HCT116 (cell line): ENCODE measurements at regions not wholly inside any gene's neighbourhood (a gene's known extent, or its start where the extent isn't known, plus 50 kb on each side); places are given as distances from the start of the nearest gene placed in this dataset.

Experiments
- ATAC-seq: fragments of 200-7000 bp; cut with Tn5 transposase; 2 replicates; pipeline ENCODE4 v1.9.1; 2020; ENCODE audit warnings: mild to moderate bottlenecking, moderate library complexity
- BruUV-seq: library from RNA; stranded (reverse); fragments of 400-500 nt; replicated peaks from 2 replicates; lab custom pipeline; 2021; lab: Mats Ljungman, UMichigan
- CTCF ChIA-PET: fragments of 300-600 bp; sonication (Branson Sonifier 250); formaldehyde crosslinking; loops from one replicate; lab custom pipeline; 2021; ENCODE audit warnings: antibody characterized with exemption; lab: Charles Lee
- POLR2A ChIA-PET: fragments of 300-600, 350-600 bp; sonication (Branson Sonifier 250); formaldehyde crosslinking; loops from one replicate; lab custom pipeline; 2021; ENCODE audit warnings: antibody characterized with exemption; lab: Charles Lee
- RAD21 ChIA-PET, 2 experiments: fragments of 300-600 bp; sonication (Branson Sonifier 250); formaldehyde crosslinking; loops; one replicate each; lab custom pipeline; 2023; ENCODE audit warnings: low total read pairs in 2 of 2; ENCODE audit not compliant: uncharacterized antibody in 2 of 2, unreplicated experiment in 2 of 2, low non-redundant PET in 1 of 2; lab: Charles Lee
- DNase-seq: peaks from one replicate; pipeline ENCODE4 v3.0.0-alpha.2; 2010; ENCODE audit warnings: low read depth, low spot score
- H2AFZ ChIP-seq: fragments of 200-600 bp; shearing (Covaris generic), sonication (generic); 2 replicates; pipeline ENCODE4 v1.6.1; 2017; ENCODE audit warnings: low read depth, mixed run types, mixed read lengths, antibody characterized with exemption, low read length; ENCODE audit not compliant: poor library complexity, severe bottlenecking
- H3K27ac ChIP-seq: 2 replicates; pipeline ENCODE4 v1.5.1; 2012; ENCODE audit warnings: low read depth, low read length
- H3K27me3 ChIP-seq: fragments of 200-600 bp; sonication (generic); 2 replicates; pipeline ENCODE4 v1.6.1; 2016; ENCODE audit warnings: mixed run types, low read length, mixed read lengths; ENCODE audit not compliant: insufficient read depth
- H3K36me3 ChIP-seq, 2 experiments: fragments of 200-500 bp in 1 of 2; fragments of 200-600 bp in 1 of 2; sonication (Bioruptor generic) in 1 of 2; sonication (generic) in 1 of 2; 2 replicates each; pipeline versions ENCODE4 v1.5.1 to v1.6.1; 2014 to 2016; ENCODE audit warnings: low read length in 2 of 2, inconsistent platforms in 1 of 2, mixed read lengths in 1 of 2, mixed run types in 1 of 2; ENCODE audit not compliant: insufficient read depth in 2 of 2, control insufficient read depth in 1 of 2
- H3K4me1 ChIP-seq, 2 experiments: fragments of 200-600 bp in 1 of 2; sonication (generic) in 1 of 2; 2 replicates each; pipeline versions ENCODE4 v1.5.1 to v1.6.1; 2012 to 2017; ENCODE audit warnings: low read length in 2 of 2, inconsistent platforms in 1 of 2, mild to moderate bottlenecking in 1 of 2, mixed read lengths in 1 of 2, mixed run types in 1 of 2, moderate library complexity in 1 of 2; ENCODE audit not compliant: insufficient read depth in 2 of 2, control insufficient read depth in 1 of 2
- H3K4me2 ChIP-seq: fragments of 200-600 bp; sonication (generic); 2 replicates; pipeline ENCODE4 v1.6.1; 2017; ENCODE audit warnings: mixed run types, low read length, mixed read lengths
- H3K4me3 ChIP-seq, 2 experiments: fragments of 200-600 bp in 1 of 2; sonication (generic) in 1 of 2; replicated peaks in 1 of 2; 2 replicates each; pipeline ENCODE4 v1.5.1; 2011 to 2016; ENCODE audit warnings: low read length in 2 of 2, control low read depth in 1 of 2, low read depth in 1 of 2, mild to moderate bottlenecking in 1 of 2, mixed read lengths in 1 of 2, mixed run types in 1 of 2
- H3K79me2 ChIP-seq: fragments of 200-600 bp; sonication (generic); 2 replicates; pipeline ENCODE4 v1.6.1; 2017; ENCODE audit warnings: mild to moderate bottlenecking, mixed run types, low read length, moderate library complexity, mixed read lengths; ENCODE audit not compliant: insufficient read depth
- H3K9ac ChIP-seq: fragments of 200-600 bp; sonication (generic); 2 replicates; pipeline ENCODE4 v1.6.1; 2016; ENCODE audit warnings: low read length, mixed read lengths
- H3K9me2 ChIP-seq: fragments of 200-600 bp; sonication (generic), shearing (Covaris generic); 2 replicates; pipeline ENCODE4 v1.6.1; 2017; ENCODE audit warnings: mixed run types, mild to moderate bottlenecking, moderate library complexity; ENCODE audit not compliant: insufficient read depth
- H3K9me3 ChIP-seq, 2 experiments: fragments of 200-500 bp in 1 of 2; fragments of 200-600 bp in 1 of 2; sonication (Bioruptor generic) in 1 of 2; sonication (generic) in 1 of 2; 2 replicates each; pipeline ENCODE4 v1.6.1; 2014 to 2017; ENCODE audit warnings: low read length in 2 of 2, mixed read lengths in 2 of 2, inconsistent platforms in 1 of 2, low read depth in 1 of 2, mild to moderate bottlenecking in 1 of 2, mixed run types in 1 of 2, moderate library complexity in 1 of 2; ENCODE audit not compliant: control insufficient read depth in 1 of 2, insufficient read depth in 1 of 2
- H4K20me1 ChIP-seq: fragments of 200-600 bp; sonication (generic), shearing (Covaris generic); 2 replicates; pipeline ENCODE4 v1.6.1; 2017; ENCODE audit warnings: mixed run types, mild to moderate bottlenecking, moderate library complexity; ENCODE audit not compliant: insufficient read depth
- CBX3 ChIP-seq: IDR thresholded peaks from 2 replicates; pipeline ENCODE4 v1.6.1; 2012; ENCODE audit warnings: low read depth
- CEBPB ChIP-seq: IDR thresholded peaks from 2 replicates; pipeline ENCODE4 v1.6.1; 2012; ENCODE audit warnings: low read depth
- CTCF ChIP-seq, 3 experiments: fragments of 200-600 bp in 1 of 3; sonication (generic) in 1 of 3; IDR thresholded peaks in 2 of 3; conservative IDR thresholded peaks in 1 of 3; 2 replicates each; pipeline ENCODE4 v1.5.1; 2012 to 2017; ENCODE audit warnings: low read depth in 2 of 3, low read length in 2 of 3, antibody characterized with exemption in 1 of 3, borderline replicate concordance in 1 of 3, control low read depth in 1 of 3, mild to moderate bottlenecking in 1 of 3, mixed read lengths in 1 of 3, mixed run types in 1 of 3, moderate library complexity in 1 of 3; ENCODE audit not compliant: insufficient read depth in 1 of 3
- ELF1 ChIP-seq: IDR thresholded peaks from 2 replicates; pipeline ENCODE4 v1.6.1; 2012; ENCODE audit warnings: low read depth, borderline replicate concordance
- EZH2phosphoT487 ChIP-seq: fragments of 200-600 bp; IDR thresholded peaks from 2 replicates; pipeline ENCODE4 v1.6.1; 2018; ENCODE audit warnings: antibody characterized with exemption, borderline replicate concordance
- FOSL1 ChIP-seq: IDR thresholded peaks from 2 replicates; pipeline ENCODE4 v1.6.1; 2012; ENCODE audit warnings: low read depth
- JUND ChIP-seq: IDR thresholded peaks from 2 replicates; pipeline ENCODE4 v1.6.1; 2012
- POLR2A ChIP-seq: IDR thresholded peaks from 2 replicates; pipeline ENCODE4 v1.7.0; 2011; ENCODE audit warnings: borderline replicate concordance; ENCODE audit not compliant: insufficient read depth, insufficient read length; ENCODE audit errors: extremely low read depth
- SP1 ChIP-seq: IDR thresholded peaks from 2 replicates; pipeline ENCODE4 v1.6.1; 2012; ENCODE audit warnings: low read depth
- SRF ChIP-seq: IDR thresholded peaks from 2 replicates; pipeline ENCODE4 v1.6.1; 2012; ENCODE audit warnings: low read depth
- TCF7L2 ChIP-seq: IDR thresholded peaks from 2 replicates; pipeline ENCODE4 v1.7.0; 2011; ENCODE audit warnings: borderline replicate concordance, inconsistent platforms; ENCODE audit not compliant: insufficient read depth, insufficient read length; ENCODE audit errors: extremely low read depth
- YY1 ChIP-seq: IDR thresholded peaks from 2 replicates; pipeline ENCODE4 v1.6.1; 2011; ENCODE audit warnings: low read length, low read depth, moderate library complexity, mild to moderate bottlenecking; ENCODE audit not compliant: insufficient replicate concordance; ENCODE audit errors: extremely low read depth
- ZFX ChIP-seq: fragments of 450-650 bp; IDR thresholded peaks from 2 replicates; pipeline ENCODE4 v1.6.1; 2017
- ZNF274 ChIP-seq: fragments of 200-500 bp; sonication (Bioruptor generic); IDR thresholded peaks from 2 replicates; pipeline ENCODE4 v1.6.1; 2014; ENCODE audit warnings: mild to moderate bottlenecking, low read depth, low read length, inconsistent platforms
- intact Hi-C: fragments of 100-400 bp; cut with micrococcal nuclease; formaldehyde crosslinking; loops from 2 replicates; pipeline ENCODE4 v1.10.0; 2022
- TF ChIP-seq, protein P1 (sequence below): IDR thresholded peaks from 2 replicates; pipeline ENCODE4 v1.6.1; 2011; ENCODE audit warnings: mild to moderate bottlenecking, low read length, moderate library complexity; ENCODE audit not compliant: insufficient replicate concordance; ENCODE audit errors: extremely low read depth

DNA sequence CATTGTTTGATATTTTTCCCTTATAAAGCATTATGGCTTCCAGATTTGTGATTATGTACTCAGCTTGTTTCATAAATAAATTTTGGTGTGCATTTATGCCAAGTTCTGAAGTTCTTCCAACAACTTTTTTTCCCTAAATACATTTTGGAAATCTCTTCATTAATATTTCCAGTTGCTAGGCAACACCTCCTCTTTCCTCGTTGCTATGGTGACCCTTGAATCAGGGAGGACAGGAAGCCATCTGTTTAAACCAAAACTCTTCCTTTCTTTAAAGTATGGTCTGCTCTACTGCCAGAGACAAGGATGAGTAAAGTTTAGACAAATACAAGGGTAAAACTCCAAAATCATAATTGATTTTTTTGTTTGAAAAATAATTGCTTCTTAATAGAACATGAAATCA, 779.3 kb downstream of the CDH9 start:
- Histone ChIP-seq H3K79me2 (no peaks in the 10 kb centered on the region), H3K4me3 (no peak overlapping the region), H3K9me3 (peaks cover 5 to 24% of the 10 kb centered on the region in 2 experiments; a peak in 2 of 4 replicates), H3K9me2 (no peaks in the 10 kb centered on the region), H2AFZ (no peak overlapping the region), H3K4me1 (no peaks in the 10 kb centered on the region), H3K36me3 (no peaks in the 10 kb centered on the region), H3K27ac (no peak overlapping the region), H3K9ac (no peak overlapping the region), H3K4me2 (no peak overlapping the region), H3K27me3 (no peaks in the 10 kb centered on the region), H4K20me1 (no peaks in the 10 kb centered on the region)
- POLR2A ChIA-PET, result no interaction called here
- DNase-seq (no peak), ATAC-seq (no peak)
- RAD21 ChIA-PET, result no interaction called here
- intact Hi-C loops, result no loop called here
- CTCF ChIA-PET, result no interaction called here
- TF ChIP-seq POLR2A, result no peak
- TF ChIP-seq FOSL1, result no peak
- TF ChIP-seq TCF7L2, result no peak
- TF ChIP-seq YY1, result no peak
- TF ChIP-seq CEBPB, result no peak
- TF ChIP-seq SP1, result no peak
- no peak for TF ChIP-seq EZH2phosphoT487
- no peak for TF ChIP-seq CBX3
- TF ChIP-seq ZNF274, result no peak
- TF ChIP-seq SRF, result no peak
- TF ChIP-seq ELF1, result no peak
- no peak for TF ChIP-seq ZFX
- BruUV-seq, result no TSS peak

DNA sequence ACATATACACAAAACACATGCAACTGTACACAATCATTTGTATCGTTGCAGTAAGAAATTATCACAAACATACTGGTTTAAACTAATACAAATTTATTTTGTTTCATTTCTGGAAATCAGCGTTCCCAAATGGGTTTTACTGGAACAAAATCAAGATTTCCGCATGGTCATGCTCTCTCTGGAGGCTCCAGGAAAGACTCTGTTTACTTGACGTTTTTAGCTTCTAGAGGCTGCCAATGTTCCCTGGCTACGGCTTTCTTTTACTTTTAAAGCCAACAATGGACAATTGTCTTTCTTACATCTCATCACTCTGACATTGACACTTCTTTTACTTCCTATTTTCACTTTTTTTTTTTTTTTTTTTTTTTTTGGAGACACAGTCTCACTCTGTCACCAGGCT, 793.1 kb downstream of the CDH9 start:
- no peaks in the 10 kb centered on the region for H4K20me1 ChIP-seq
- ATAC-seq (no peak), DNase-seq (no peak)
- H3K9me2 ChIP-seq, result no peaks in the 10 kb centered on the region
- no peaks in the 10 kb centered on the region for H3K27me3 ChIP-seq
- no peak overlapping the region for H3K4me3 ChIP-seq
- no peaks in the 10 kb centered on the region for H3K4me1 ChIP-seq
- ChIA-PET POLR2A (no interaction called here), RAD21 (no interaction called here), CTCF (no interaction called here)
- no peak overlapping the region for H2AFZ ChIP-seq
- H3K36me3 ChIP-seq, result no peaks in the 10 kb centered on the region
- no TSS peak for BruUV-seq
- peaks cover 7 to 19% of the 10 kb centered on the region in 2 experiments; a peak in 2 of 4 replicates for H3K9me3 ChIP-seq
- no peak overlapping the region for H3K27ac ChIP-seq
- TF ChIP-seq FOSL1 (no peak), CTCF (IDR thresholded peaks at IDR 0.05 in 2 of 3, conservative IDR thresholded peaks at IDR 0.05 in 1 of 3; ENCODE audit: borderline replicate concordance in 1 of 3, insufficient read depth in 1 of 3, low read depth in 2 of 3, low read length in 2 of 3) (no peak), JUND (no peak), ZNF274 (no peak), CEBPB (no peak)
- TF ChIP-seq, protein P1, sequence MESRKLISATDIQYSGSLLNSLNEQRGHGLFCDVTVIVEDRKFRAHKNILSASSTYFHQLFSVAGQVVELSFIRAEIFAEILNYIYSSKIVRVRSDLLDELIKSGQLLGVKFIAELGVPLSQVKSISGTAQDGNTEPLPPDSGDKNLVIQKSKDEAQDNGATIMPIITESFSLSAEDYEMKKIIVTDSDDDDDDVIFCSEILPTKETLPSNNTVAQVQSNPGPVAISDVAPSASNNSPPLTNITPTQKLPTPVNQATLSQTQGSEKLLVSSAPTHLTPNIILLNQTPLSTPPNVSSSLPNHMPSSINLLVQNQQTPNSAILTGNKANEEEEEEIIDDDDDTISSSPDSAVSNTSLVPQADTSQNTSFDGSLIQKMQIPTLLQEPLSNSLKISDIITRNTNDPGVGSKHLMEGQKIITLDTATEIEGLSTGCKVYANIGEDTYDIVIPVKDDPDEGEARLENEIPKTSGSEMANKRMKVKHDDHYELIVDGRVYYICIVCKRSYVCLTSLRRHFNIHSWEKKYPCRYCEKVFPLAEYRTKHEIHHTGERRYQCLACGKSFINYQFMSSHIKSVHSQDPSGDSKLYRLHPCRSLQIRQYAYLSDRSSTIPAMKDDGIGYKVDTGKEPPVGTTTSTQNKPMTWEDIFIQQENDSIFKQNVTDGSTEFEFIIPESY, result no peak
- TF ChIP-seq, all 23 proteins: peak for 0
- no peak overlapping the region for H3K4me2 ChIP-seq
- H3K9ac ChIP-seq, result no peak overlapping the region
- H3K79me2 ChIP-seq, result no peaks in the 10 kb centered on the region
- intact Hi-C loops, result no loop called here
